Nephron progenitor cell (in vitro differentiated cells): ENCODE measurements at regions not wholly inside any gene's neighbourhood (a gene's known extent, or its start where the extent isn't known, plus 50 kb on each side); places are given as distances from the start of the nearest gene placed in this dataset.
"Not testable (repeated sequence)": the region's sequence is repeated elsewhere in the genome, so short reads cannot be mapped to it uniquely, and the experiment has no call there.

ENCODE experiments used
- DNase-seq: peaks from one replicate; pipeline ENCODE4 v3.0.0; 2021
- H3K27ac Mint-ChIP-seq: 2 replicates; pipeline ENCODE4 v1.8.0; 2021; ENCODE audit warnings: mild to moderate bottlenecking, moderate library complexity, mixed read lengths
- H3K27me3 Mint-ChIP-seq: 2 replicates; pipeline ENCODE4 v1.8.0; 2021; ENCODE audit warnings: mild to moderate bottlenecking, low read depth, mixed read lengths; ENCODE audit not compliant: poor library complexity
- H3K36me3 Mint-ChIP-seq: 2 replicates; pipeline ENCODE4 v1.8.0; 2021; ENCODE audit warnings: low read depth, mixed read lengths
- H3K4me1 Mint-ChIP-seq: 2 replicates; pipeline ENCODE4 v1.8.0; 2021; ENCODE audit warnings: mixed read lengths
- H3K4me3 Mint-ChIP-seq: 2 replicates; pipeline ENCODE4 v1.8.0; 2021; ENCODE audit warnings: mild to moderate bottlenecking, moderate library complexity, mixed read lengths
- H3K9me3 Mint-ChIP-seq: 2 replicates; pipeline ENCODE4 v1.8.0; 2021; ENCODE audit warnings: mild to moderate bottlenecking, moderate library complexity, mixed read lengths
- TF ChIP-seq, protein P1 (sequence below): fragments of 200-600 bp; sonication (generic); IDR thresholded peaks from 2 replicates; pipeline ENCODE4 v1.5.0; 2021; ENCODE audit warnings: antibody characterized with exemption

DNA sequence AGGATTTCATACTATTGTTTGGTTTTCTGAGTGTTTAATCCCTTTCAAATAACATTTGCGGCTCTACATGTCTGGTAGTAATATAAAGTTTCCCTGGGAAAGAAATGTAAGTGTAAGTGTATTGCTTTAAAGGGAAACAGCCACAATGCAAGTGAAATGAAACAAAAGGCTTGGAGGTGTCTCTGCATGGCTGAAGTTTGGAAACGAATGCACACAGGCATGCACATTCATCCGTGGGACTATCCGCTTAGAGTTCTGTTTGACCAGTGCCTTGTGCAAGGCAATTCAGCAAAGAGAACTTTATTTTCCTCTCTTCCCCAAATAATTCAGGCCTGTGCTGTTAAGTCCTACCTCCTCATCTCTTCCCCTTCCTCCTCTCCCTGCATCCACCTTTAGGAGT, 56.1 kb upstream of the MRTFB start:
- peaks cover 44% of the 10 kb centered on the region for H3K4me1 Mint-ChIP-seq
- H3K36me3 Mint-ChIP-seq, result no peaks in the 10 kb centered on the region
- H3K4me3 Mint-ChIP-seq, result peak overlapping the region; percentile 4
- TF ChIP-seq, protein P1, sequence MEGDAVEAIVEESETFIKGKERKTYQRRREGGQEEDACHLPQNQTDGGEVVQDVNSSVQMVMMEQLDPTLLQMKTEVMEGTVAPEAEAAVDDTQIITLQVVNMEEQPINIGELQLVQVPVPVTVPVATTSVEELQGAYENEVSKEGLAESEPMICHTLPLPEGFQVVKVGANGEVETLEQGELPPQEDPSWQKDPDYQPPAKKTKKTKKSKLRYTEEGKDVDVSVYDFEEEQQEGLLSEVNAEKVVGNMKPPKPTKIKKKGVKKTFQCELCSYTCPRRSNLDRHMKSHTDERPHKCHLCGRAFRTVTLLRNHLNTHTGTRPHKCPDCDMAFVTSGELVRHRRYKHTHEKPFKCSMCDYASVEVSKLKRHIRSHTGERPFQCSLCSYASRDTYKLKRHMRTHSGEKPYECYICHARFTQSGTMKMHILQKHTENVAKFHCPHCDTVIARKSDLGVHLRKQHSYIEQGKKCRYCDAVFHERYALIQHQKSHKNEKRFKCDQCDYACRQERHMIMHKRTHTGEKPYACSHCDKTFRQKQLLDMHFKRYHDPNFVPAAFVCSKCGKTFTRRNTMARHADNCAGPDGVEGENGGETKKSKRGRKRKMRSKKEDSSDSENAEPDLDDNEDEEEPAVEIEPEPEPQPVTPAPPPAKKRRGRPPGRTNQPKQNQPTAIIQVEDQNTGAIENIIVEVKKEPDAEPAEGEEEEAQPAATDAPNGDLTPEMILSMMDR, result no peak
- no peaks in the 10 kb centered on the region for H3K9me3 Mint-ChIP-seq
- H3K27me3 Mint-ChIP-seq, result peaks cover 8% of the 10 kb centered on the region
- no peak for DNase-seq
- peak overlapping the region; percentile 23 for H3K27ac Mint-ChIP-seq

DNA sequence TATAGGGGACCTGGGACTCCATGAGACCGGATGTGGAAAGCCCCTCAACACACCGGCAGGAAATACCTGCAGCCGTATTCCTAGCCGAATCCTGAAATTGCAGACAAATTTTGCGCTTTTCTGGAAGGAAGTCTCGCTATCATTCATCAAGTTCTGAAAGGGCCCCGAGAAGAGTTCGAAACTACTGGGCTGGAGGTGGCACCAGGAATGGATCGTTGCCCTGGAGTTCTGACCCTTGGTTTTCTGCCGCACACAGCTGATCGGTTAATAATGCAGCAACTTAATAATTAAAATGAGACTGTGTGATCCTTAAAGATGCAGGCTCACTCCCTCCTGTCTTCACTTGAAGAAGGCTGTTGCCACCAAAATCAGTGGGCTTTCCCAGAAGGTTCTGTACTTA, 55.7 kb upstream of the MRTFB start:
- H3K36me3 Mint-ChIP-seq, result no peaks in the 10 kb centered on the region
- H3K4me1 Mint-ChIP-seq, result peaks cover 43% of the 10 kb centered on the region
- H3K9me3 Mint-ChIP-seq, result no peaks in the 10 kb centered on the region
- H3K27ac Mint-ChIP-seq, result peak overlapping the region; percentile 23
- no peak for DNase-seq
- peak overlapping the region; percentile 4 for H3K4me3 Mint-ChIP-seq
- TF ChIP-seq, protein P1, result no peak
- H3K27me3 Mint-ChIP-seq, result peaks cover 8% of the 10 kb centered on the region

DNA sequence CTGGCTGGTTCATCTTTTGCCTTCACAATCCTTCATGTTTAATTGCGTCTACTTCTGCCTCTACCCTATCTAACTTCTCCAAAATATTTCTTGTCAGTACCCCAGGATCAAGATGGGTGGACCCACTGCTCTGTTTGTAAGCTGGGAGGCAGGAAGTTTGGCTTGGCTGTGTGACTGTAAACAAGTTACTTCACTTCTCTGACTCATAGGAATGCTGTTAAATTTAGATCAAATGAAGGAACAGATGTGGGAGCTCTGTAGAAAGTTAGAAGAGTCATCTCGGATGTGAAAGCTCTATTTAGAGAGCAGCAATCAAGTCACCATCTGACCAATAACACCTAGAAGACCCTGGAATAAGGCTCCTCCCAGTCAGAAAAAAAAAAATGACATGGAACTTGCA, 55.2 kb upstream of the MRTFB start:
- TF ChIP-seq, protein P1, result no peak
- peaks cover 8% of the 10 kb centered on the region for H3K27me3 Mint-ChIP-seq
- H3K4me1 Mint-ChIP-seq, result peaks cover 43% of the 10 kb centered on the region
- no peaks in the 10 kb centered on the region for H3K36me3 Mint-ChIP-seq
- DNase-seq, result no peak
- no peak overlapping the region for H3K4me3 Mint-ChIP-seq
- H3K27ac Mint-ChIP-seq, result no peak overlapping the region
- no peaks in the 10 kb centered on the region for H3K9me3 Mint-ChIP-seq

DNA sequence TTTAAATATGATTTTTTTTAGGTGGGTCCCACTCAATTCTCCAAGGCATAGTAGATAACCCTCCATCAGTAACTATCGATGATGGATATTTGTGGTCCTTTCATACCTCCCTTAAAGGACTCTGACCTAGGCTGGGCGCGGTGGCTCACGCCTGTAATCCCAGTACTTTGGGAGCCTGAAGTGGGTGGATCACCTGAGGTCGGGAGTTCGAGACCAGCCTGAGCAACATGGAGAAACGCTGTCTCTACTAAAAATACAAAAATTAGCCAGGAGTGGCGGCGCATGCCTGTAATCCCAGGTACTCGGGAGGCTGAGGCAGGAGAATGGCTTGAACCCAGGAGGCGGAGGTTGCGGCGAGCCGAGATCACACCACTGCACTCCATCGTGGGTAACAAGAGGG, 54.8 kb upstream of the MRTFB start:
- H3K4me3 Mint-ChIP-seq, H3K27ac Mint-ChIP-seq, H3K27me3 Mint-ChIP-seq, H3K36me3 Mint-ChIP-seq, H3K9me3 Mint-ChIP-seq, DNase-seq: not testable (repeated sequence)
- H3K4me1 Mint-ChIP-seq, result peaks cover 43% of the 10 kb centered on the region

DNA sequence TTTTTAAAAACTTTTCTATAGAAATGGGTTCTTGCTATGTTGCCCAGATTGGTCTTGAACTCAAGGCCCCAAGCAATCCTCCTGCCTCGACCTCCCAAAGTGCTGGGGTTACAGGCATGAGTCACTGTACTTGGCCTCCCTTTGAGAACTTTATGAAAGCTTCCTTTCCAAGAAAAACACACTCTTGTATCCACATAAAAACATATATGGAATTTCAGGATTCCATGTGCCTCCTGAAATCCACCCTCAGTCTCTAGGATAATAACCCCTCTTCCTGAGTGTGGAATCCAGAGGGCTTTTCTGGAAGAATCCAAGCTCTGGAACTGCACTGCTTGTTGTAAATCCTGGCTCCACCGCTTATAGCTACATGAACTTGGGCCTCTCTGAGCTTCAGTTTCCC, 53.2 kb upstream of the MRTFB start:
- no peaks in the 10 kb centered on the region for H3K9me3 Mint-ChIP-seq
- peaks cover 33% of the 10 kb centered on the region for H3K4me1 Mint-ChIP-seq
- no peak overlapping the region for H3K27ac Mint-ChIP-seq
- peaks cover 12% of the 10 kb centered on the region for H3K27me3 Mint-ChIP-seq
- TF ChIP-seq, protein P1, result no peak
- DNase-seq, result no peak
- H3K4me3 Mint-ChIP-seq, result no peak overlapping the region
- H3K36me3 Mint-ChIP-seq, result no peaks in the 10 kb centered on the region

DNA sequence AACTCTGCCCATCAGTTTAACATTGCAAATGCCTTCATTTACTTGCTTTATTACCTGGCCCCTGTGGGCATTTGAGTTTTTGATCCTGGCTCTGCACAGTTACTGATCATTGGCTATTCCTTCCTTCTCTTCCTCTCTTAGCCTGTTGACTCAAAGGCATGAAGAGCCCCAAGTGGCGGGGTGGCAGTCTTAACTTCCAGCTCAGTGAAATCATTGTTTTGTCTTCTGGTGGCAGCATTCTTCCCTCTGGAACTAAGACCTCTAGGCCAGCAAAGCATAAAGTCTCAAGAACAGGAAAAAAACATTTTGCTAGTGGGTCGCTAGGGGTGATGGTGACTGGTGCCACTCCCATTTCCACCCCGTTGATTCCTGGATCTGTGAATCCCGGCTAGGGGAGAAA, 52.3 kb upstream of the MRTFB start:
- H3K4me1 Mint-ChIP-seq, result peaks cover 23% of the 10 kb centered on the region
- H3K27ac Mint-ChIP-seq, result peak overlapping the region; percentile 26
- no peak for DNase-seq
- H3K27me3 Mint-ChIP-seq, result peaks cover 12% of the 10 kb centered on the region
- no peak overlapping the region for H3K4me3 Mint-ChIP-seq
- TF ChIP-seq, protein P1, result no peak
- no peaks in the 10 kb centered on the region for H3K36me3 Mint-ChIP-seq
- H3K9me3 Mint-ChIP-seq, result no peaks in the 10 kb centered on the region
